ENCODE measurements at regions not wholly inside any gene's neighbourhood (a gene's known extent, or its start where the extent isn't known, plus 50 kb on each side); places are given as distances from the start of the nearest gene placed in this dataset.

DNA sequence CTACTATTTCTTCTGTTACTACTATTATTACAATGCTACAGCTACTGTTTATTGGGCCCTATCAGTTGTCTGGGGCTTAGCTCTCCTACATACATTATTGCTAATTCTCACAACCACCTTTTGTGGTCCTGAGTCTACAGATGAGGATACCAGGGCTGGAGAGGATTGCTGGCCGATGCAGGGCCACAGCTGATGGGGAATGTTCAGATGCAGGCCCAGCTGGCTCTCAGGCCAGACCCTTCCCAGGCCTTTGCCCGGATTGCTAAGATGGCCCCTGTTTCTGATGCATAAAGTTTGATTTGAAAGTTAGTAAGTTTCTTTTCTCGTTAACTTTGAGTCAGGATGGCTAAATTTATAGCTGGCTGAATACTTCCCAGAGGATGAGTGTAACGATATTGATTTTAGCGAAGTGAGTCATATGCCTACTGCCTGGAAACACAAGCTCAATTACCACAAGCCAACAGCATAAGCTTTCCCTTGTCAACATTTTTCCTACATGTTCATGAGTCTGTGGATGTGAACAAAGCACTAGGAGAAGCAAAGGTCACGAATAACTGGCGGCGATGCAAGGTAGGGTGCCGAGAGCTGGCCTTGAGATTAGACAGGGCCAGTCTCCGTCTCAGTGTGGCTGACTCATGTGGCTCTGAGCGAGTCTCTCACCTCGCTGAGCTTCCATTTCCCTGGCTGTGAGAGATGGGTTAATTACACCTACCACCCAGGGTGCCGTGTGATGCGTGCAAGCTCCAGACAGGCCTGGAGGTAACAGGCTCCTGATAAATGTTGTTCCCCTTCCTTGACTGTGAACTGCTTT is 111.0 kb downstream of the BEGAIN start:
- H3K14ac ChIP-seq (ENCODE audit: insufficient read length) = no peak overlapping the region
- no peak overlapping the region for H2BK12ac ChIP-seq (ENCODE audit: low read depth, low read length)
- no peak overlapping the region for H2BK5ac ChIP-seq (ENCODE audit: low read depth, low read length)
- H2AFZ ChIP-seq (ENCODE audit: low read length) = no peak overlapping the region
- H3K4me3 ChIP-seq (ENCODE audit: extremely low read depth in 1 of 4, insufficient read depth in 2 of 4, low read depth in 3 of 4, low read length in 4 of 4) = no peak overlapping the region
- TF ChIP-seq KDM5A (IDR thresholded peaks at IDR 0.05; ENCODE audit: low read length) (no peak), KDM1A (IDR thresholded peaks at IDR 0.05; ENCODE audit: borderline replicate concordance, low read length) (no peak), HDAC2 (IDR thresholded peaks at IDR 0.05; ENCODE audit: borderline replicate concordance in 1 of 2, low read depth in 2 of 2, low read length in 2 of 2) (no peak), RFX5 (IDR thresholded peaks at IDR 0.05; ENCODE audit: borderline replicate concordance, low read depth, low read length) (no peak), SUZ12 (IDR thresholded peaks at IDR 0.05; ENCODE audit: low read length) (no peak), CREB1 (IDR thresholded peaks at IDR 0.05) (no peak), SP2 (IDR thresholded peaks at IDR 0.05; ENCODE audit: low read length) (no peak), PHF8 (conservative IDR thresholded peaks at IDR 0.05; ENCODE audit: low read depth, low read length) (no peak), FOSL1 (IDR thresholded peaks at IDR 0.05; ENCODE audit: insufficient read depth, low read depth, low read length) (no peak), NRF1 (IDR thresholded peaks at IDR 0.05; ENCODE audit: low read depth, low read length) (no peak)
- CTCF ChIA-PET (ENCODE audit: partially characterized antibody) = interaction anchor here (0.6 to 6.1 kb wide), 17 partner anchors 8 to 178 kb away, joined by 3 to 39 read pairs (median 3); no protein-coding TSS in a partner anchor
- no peaks in the 10 kb centered on the region for H3K79me1 ChIP-seq (ENCODE audit: low read depth, low read length)
- WGBS, 2 experiments (ENCODE audit: extremely low coverage in 1 of 2, insufficient coverage in 1 of 2, insufficient read length in 1 of 2, insufficient replicate concordance in 2 of 2, low coverage in 1 of 2, low lambda C conversion rate in 2 of 2, missing lambda C conversion rate in 1 of 2) = 94% methylated on average over 14 of the region's 14 CpGs; no CpG with 5 or more reads in 1 of the 2 experiments
- H2AK5ac ChIP-seq (ENCODE audit: low read depth, low read length) = no peak overlapping the region
- H4K5ac ChIP-seq (ENCODE audit: insufficient read length, low read depth, low read length) = no peak overlapping the region
- H2BK15ac ChIP-seq (ENCODE audit: low read length) = no peak overlapping the region
- no peaks in the 10 kb centered on the region for H3K9me3 ChIP-seq (ENCODE audit: insufficient read depth in 2 of 2, low read depth in 1 of 2, low read length in 1 of 2)
- H4K8ac ChIP-seq (ENCODE audit: extremely low read depth, insufficient read depth, low read length) = no peak overlapping the region
- FAIRE-seq = no peak
- no peak overlapping the region for H4K91ac ChIP-seq (replicated peaks; ENCODE audit: insufficient read length, low read length)
- H3K4ac ChIP-seq (replicated peaks; ENCODE audit: insufficient read length, low read depth, low read length) = no peak overlapping the region
- DNase-seq (ENCODE audit: low read depth in 1 of 2, low spot score in 2 of 2) = no peak
- no peak overlapping the region for H3K56ac ChIP-seq (replicated peaks; ENCODE audit: insufficient read length, low read depth, low read length)
- POLR2A ChIA-PET (ENCODE audit: partially characterized antibody) = interaction anchor here (0.5 kb wide), 1 partner anchor 123 kb away, joined by 3 read pairs; no protein-coding TSS in a partner anchor
- H3K27me3 ChIP-seq (replicated peaks in 1 of 4; ENCODE audit: control insufficient read depth in 3 of 4, extremely low read depth in 1 of 4, insufficient read depth in 3 of 4, low read length in 3 of 4) = no peaks in the 10 kb centered on the region
- H3K18ac ChIP-seq (ENCODE audit: extremely low read depth, low read length) = no peak overlapping the region
- H3K23me2 ChIP-seq (ENCODE audit: low read depth, low read length) = no peaks in the 10 kb centered on the region
- no peak overlapping the region for H3K23ac ChIP-seq (ENCODE audit: insufficient read length)
- no peak overlapping the region for H2BK120ac ChIP-seq (replicated peaks; ENCODE audit: low read depth, low read length)
- H3K4me2 ChIP-seq (ENCODE audit: insufficient read depth in 1 of 2, low read depth in 2 of 2, low read length in 2 of 2) = no peak overlapping the region
- no peak overlapping the region for H3K9ac ChIP-seq (replicated peaks in 1 of 4; ENCODE audit: extremely low read depth in 1 of 4, low read depth in 3 of 4, low read length in 3 of 4)
- no peak overlapping the region for H3K27ac ChIP-seq (ENCODE audit: low read depth, low read length)
- no peaks in the 10 kb centered on the region for H4K20me1 ChIP-seq (replicated peaks in 1 of 2; ENCODE audit: control insufficient read depth in 1 of 2, insufficient read depth in 2 of 2, low read length in 2 of 2)
- no peaks in the 10 kb centered on the region for H3K79me2 ChIP-seq (ENCODE audit: control insufficient read depth in 1 of 2, insufficient read depth in 2 of 2, low read length in 2 of 2)
- H2BK20ac ChIP-seq (ENCODE audit: low read length) = no peak overlapping the region
- H3K36me3 ChIP-seq (ENCODE audit: control insufficient read depth in 2 of 4, insufficient read depth in 4 of 4, low read length in 3 of 4) = no peaks in the 10 kb centered on the region
- no peaks in the 10 kb centered on the region; a peak in 2 of 7 replicates for H3K4me1 ChIP-seq (replicated peaks in 1 of 4; ENCODE audit: control insufficient read depth in 3 of 4, insufficient read depth in 4 of 4, low read length in 3 of 4)

Measured in H1 (cell line).